ENCODE measurements at regions not wholly inside any gene's neighbourhood (a gene's known extent, or its start where the extent isn't known, plus 50 kb on each side); places are given as distances from the start of the nearest gene placed in this dataset.

DNA sequence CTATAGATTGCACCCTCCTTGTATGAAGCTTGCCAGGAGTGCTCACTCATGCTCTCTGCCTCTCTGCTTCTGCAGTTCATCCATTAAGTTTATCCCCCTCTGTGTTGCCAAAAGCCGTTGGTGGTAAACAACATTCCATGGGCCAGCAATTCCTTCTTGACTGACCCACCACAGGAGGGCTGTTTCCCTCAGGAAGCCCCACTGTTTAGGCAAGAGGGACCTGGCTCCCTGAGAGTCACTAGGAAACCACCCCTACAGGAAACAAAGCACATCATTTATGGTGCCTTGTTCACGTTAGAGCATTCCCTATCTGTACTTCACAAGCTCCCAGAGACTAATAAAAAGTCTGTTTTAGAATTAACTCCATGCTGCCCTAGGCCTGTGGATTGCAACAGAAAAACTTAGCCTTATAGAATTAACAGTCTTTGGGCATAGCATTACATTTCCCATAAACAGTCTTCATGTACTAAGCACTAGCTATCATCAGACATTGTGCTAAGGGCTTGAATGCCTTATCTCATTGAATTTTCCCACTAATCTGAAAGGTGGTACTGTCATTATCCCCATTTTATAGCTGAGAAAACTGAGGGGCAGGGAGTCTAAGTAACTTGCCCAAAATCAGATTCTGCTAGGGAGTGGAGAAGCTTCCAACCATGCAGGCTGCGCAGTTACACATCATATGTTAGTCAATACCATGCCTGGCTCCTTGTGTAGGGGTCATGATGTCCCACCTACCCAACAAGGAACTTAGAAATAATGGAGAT lies 149.9 kb downstream of the SHQ1 start:
- no peak for DNase-seq

DNA sequence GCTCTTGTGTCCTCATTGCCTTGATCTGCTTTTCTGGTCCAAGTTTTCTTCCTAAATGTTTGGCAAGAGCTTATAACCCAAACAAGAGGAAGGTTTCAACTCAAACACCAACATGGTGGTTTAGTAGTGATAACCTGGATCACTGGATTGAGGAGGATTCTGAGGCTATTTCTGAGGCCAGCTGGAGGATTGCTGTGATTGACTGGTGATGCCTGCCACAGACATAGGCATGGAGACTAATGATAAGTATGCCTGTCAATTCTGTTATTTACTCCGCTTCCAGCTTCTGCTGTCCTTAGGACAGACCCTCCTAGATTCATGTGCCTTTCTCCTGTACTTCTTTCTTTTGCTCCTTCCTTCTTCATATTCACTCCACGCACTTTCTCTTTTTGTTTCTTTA lies 150.5 kb downstream of the SHQ1 start:
- ATAC-seq (no peak), DNase-seq (no peak)

More for the DNA sequence above, 149.9 kb downstream of the SHQ1 start:
- no peak for ATAC-seq

DNA sequence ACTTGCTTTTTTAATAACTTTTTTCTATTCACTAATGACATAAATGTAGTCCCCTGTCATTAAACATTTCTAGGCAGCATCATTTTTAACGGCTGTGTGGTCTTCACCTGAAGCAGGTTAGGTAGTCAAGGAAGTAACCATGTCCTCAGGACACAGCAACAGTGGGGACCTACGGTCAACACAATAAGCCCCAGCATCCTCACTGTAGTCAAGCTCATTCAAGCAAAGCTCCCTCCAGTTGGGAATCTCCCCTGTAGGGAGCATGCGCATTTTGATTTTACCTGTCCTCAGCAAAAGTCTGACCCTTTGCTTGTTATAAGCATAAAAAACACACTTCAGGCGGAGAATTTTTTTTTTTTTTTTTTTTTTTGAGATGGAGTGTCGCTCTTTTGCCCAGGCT lies 151.4 kb downstream of the SHQ1 start:
- ATAC-seq: no peak
- no peak for DNase-seq

DNA sequence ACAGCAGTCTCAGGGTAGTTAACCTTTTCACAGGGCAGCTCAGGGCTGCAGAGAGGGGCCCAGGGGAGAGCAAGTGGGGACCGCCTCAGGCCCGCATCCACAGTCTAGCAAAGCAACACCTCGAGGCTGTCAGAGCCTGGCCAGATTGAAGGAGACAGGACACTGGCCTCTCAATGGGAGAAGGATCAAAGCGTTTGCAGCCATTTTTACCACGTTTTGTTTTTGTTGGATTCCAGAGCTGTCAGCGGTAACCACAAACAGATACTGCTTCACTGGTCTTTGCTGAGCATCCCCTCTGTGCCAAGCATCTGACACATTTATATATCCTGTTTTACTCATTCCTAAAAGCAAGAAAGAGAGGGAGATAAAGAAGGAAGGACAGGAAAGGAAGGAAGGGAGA lies 153.8 kb downstream of the SHQ1 start:
- ATAC-seq (no peak), DNase-seq (no peak)

DNA sequence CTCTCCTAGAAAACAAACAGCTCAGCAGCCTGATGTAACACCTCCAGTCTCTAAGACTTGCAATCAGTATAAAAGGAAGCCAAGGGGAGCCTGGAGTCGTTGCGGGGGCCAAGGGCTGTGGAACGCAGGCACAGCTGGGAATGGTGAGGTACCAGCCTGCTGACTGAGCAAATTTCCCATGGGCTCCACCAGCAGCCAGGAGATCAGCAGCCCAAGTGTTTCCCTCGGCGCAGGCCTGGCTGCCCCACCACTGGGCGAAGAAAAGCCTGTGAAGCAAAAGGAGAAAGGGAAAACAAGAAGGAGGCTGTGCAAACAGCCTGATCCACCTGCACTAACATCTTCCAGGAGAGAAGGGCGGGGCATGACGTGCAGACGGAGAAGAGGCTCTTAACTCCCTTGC lies 155.3 kb downstream of the SHQ1 start:
- ATAC-seq (no peak), DNase-seq (no peak)

DNA sequence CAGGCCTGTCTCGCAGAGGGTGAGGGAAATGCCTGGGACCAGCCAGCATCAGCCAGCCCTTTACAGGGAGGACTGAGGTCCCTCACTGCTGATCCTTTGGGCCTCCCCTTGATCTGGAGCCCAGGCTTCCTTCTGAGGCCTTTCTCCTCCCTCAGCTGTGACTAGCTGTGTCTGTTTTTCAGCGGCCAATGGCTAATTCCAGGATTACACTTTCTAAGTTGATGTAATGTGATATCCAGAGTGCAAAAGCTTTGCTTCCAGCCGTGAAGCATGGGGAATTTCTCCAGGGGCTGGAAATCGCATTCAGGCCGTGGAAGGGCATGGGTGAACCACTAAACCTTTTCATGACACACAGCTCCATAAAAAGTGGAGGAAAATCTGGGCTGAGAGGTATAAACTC lies 157.6 kb downstream of the SHQ1 start:
- DNase-seq (no peak), ATAC-seq (no peak)

DNA sequence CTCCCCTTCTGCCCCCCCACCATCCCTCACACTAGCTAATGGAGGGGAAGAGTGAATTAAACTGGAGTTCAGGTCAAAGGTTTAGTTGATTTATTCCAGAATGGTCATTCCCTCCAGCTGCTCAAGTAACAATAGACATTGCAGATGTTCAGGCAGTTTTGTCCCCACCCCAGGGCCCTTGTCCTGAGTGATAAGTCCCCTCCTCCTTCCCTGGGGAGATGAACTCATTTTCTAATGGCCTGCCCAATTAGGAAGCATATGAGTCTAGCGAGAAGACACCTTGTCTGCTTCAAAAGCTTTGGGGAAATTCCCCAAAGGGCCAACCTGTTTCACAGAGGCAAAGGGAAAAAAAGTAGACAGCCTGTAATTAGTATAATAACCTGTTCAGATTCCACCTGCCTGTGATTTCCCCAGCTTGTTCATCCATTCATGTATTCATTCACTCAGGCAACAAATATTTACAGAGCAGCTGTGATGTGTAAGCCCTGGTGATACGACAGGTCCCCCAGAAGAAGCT lies 165.3 kb downstream of the SHQ1 start:
- no peak for DNase-seq
- ATAC-seq: peak; percentile 15

DNA sequence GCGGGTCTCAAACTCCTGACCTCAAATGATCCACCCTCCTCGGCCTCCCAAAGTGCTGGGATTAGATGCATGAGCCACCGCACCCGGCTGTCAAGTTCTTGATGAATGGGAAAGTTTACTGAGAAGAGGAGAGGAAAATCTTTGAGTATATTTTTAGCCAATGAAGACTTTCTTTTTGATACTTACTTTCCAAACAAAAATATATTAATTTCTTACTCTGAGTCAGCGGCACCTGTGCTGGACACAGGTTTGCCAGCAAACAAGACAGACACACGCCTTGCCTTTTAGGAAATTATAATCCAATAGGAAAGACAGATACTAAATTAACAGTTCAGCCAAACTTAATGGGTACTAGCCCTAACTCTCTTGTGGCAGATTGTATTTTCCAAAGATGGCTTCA lies 166.6 kb downstream of the SHQ1 start:
- DNase-seq: no peak
- ATAC-seq: no peak

DNA sequence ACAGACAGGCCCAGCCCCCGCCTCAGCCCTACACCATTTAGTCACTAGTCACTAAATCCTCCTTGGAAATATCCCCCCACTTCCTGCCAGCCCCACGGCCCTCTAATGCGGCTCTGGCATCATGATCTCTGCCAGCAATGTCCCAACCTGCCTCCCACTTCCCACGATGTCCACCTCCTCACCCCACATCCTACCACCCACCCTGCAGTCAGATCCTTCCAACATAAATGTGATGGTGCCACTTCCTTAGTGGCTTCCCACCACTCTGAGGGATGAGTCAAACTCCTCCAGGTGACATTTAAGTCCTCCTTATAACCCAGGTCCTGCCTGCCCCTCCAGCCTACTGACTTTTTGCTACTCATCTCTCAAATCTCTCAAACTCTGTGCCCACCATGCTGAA lies 167.5 kb downstream of the SHQ1 start:
- DNase-seq: no peak
- ATAC-seq: peak; percentile 44

DNA sequence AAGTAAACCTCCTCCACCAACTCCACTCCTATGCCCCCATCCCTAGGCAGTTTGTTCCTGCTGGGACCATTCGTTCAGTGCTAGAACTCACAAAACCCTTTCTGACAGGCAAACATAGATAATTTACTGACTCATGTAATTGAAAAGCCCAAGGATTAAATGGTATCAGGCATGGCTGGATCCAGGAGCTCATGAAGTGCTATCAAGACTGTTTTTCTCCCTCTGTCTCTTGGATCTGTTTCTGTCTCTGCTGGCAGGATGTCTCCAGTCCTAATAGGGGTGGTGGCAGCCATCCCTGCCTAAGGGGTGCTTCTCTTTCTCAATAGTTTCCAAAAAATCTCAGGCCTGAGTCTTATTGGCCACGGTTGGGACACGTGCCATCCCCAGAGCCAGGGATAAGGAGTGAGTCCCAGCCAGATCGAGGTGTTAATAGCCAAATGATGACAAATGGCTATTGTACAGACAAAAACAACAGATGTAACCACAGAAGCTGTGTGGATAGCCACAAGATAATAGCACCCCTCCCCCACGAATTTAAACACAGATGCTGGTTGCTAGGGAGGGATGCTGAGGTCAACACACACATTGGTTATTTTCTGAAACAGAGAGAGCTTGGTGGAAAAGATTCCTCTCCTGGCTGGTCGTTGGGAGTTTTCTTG lies 168.6 kb downstream of the SHQ1 start:
- DNase-seq: no peak
- no peak for ATAC-seq

DNA sequence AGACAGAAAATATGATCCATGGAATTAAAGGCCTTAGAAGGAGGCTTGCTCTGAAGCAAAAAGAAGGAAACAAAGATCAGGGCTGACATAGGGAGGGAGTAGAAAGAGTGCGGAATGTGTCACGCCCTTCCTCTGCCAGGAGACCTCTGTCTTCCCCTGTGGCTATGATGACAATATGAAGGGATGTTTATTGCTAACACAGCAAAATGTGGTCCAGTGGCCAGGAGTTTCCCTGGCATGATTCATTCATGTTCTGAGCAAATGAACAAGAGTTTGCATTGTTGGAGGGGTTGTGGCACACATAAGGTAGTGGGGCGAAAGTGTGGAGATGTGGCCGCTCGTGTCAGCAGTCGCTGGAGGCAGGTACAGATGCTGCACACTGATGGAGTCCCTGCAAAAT lies 169.4 kb downstream of the SHQ1 start:
- peak; percentile 7 for DNase-seq

DNA sequence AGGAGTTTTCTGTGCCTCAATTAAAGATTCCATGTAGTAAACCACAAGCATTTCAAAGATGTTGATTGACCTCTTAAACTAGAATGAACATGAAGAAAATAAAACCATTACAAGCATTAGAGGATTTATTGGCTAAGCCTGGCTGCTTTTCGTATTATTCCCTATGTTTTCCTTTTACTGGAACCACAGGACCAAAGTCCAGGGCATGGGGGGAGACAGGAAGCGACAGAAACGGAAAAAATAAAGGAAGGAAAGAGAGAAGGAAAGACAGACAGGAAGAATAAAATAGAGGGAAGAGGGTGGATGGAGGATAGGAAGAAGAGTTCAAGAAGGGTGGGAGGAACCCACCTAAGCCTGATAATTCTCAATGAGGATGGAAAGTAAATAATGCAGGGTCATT lies 169.9 kb downstream of the SHQ1 start:
- ATAC-seq: no peak
- DNase-seq: no peak

More for the DNA sequence above, 169.4 kb downstream of the SHQ1 start:
- ATAC-seq: peak; percentile 41

DNA sequence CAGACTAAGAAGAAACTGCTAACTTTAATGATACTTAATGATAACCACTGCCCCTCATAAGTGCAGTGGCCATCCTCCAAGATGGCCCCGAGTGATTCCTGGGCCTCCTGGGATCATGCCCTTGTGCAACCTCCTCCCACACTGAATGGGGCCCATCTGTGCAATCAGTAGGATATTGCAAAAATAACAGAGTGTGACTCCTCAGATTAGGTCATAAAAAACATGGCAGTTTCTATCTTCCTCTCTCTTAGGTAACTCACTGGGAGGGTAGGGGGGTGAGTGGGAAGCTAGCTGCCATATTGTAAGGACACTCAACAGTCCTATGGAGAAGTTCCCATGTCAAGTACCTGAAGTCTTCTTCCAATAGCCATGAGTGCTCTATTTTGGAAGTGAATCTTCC lies 173.0 kb downstream of the SHQ1 start:
- ATAC-seq (no peak), DNase-seq (no peak)

DNA sequence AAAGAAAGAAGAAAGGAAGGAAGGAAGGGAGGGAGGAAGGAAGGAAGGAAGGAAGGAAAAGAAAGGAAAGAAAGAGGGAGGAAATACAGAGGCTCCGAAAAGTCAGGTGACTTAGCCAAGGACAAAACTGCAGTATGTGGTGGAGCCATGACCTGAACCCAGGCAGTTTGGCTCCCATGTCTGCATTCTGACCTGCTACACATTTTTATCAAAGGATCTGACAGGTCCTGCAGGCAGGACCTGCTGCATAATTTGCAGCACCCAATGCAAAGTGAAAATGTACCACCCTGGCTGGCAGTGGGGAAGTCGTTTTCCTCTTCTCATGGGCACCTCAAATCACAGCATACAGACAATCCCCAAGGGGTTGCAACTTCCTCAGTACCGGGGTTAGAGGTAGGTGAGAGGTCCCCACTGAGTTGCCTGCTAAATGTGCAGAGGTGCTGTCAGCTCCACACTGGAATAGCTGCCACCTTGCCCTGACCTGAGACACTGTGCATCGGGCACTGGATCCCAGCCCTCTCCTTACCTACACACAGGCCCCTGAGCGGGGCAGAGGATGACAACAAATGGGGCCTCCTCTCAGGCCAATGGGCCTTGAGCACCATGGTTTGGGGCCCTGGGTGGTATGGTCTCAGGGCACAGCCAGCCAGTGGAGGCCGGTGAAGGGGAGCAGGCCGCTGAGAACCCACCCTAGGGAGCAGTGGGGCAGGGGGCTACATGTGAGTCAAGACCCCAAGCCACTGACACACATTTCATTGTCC lies 175.1 kb downstream of the SHQ1 start:
- ATAC-seq (peak; percentile 23), DNase-seq (no peak)

DNA sequence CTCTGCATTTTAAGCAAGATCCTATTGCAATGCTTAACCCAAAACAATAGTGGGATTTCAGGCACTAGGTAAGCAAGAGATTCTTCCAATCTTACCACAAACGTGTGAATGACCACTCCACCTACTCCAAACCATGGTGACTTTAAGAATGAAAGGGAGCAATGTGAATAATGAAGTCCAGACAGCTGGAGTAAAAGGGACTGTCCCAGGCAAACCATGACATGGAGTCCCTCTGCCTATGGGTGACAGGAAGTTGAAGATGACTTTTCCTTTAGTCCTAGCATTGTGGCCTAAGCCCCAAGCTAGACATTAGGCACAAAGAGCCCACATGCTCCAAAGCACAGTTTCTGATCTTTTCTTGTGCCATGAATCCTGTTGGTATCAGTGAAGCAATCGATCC lies 179.0 kb downstream of the SHQ1 start:
- ATAC-seq: peak; percentile 33
- no peak for DNase-seq

DNA sequence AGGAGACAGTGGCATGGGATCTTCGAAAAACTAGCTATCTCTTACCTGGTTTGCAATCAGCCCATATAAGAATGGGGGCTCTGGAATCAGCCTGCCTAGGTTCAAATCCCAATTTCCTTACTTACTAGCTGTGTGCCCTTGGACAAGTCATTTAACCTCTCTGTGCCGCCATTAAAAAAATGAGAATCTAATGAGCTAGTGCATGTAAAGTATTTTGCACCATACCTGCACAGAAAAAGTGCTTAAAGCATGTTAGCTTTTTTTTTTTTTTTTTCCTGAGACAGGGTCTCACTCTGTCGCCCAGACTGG lies 181.8 kb downstream of the SHQ1 start:
- no peak for ATAC-seq
- DNase-seq: no peak

DNA sequence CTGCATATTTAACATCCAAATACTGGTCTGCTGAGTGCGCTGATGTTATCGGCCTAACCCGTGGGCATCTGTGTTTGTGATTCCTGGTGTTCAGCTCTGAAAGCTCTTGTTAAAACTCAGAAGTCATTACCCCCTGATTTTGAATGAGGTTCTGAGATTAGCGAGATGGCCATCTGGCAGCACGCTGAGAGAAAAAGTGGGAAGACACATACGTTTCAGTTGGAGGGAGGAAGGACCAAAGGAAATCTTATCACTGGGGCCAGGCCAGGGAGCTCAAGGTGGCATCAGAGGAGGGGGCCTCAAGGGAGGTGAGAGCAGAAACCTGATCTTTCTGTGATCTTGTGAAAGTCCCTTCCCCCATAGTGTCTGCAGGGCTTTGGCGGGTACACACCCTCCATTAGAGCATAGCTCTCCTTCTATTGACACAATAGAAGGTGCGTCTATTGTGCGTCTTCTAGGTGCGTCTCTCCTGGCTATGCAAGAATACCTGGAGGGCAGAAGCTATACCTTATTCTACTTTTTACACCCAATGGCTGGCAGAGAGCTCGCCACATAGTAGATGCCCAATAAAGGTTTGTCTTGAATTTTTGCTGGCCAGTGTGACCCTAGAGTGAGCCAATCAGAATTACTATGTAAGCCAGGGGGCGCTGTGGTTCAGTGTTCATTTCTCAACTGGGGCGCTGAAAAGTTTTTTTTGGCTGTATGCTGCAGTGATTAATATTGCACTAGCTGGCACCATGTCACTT lies 182.4 kb downstream of the SHQ1 start:
- DNase-seq (peak; percentile 68), ATAC-seq (peak; percentile 40)

DNA sequence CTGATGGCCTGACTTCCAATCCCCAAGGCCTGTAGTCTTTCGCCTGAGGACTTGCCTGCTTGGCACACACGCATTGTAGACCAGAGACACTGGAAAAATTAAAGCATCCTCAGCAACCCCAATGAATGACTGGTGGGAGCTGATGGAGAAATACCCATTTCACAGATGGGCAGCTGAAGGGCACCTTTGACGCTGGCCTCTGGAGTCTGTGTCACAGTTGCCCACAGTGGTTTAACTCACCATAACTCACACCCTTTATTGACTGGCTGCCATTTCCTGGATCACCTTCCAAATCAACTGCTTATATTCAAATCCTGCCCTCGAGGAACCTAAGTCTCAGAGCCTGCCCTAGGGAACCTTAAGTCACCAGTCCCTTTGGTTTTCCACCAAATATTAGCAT lies 183.1 kb downstream of the SHQ1 start:
- ATAC-seq: no peak
- no peak for DNase-seq

DNA sequence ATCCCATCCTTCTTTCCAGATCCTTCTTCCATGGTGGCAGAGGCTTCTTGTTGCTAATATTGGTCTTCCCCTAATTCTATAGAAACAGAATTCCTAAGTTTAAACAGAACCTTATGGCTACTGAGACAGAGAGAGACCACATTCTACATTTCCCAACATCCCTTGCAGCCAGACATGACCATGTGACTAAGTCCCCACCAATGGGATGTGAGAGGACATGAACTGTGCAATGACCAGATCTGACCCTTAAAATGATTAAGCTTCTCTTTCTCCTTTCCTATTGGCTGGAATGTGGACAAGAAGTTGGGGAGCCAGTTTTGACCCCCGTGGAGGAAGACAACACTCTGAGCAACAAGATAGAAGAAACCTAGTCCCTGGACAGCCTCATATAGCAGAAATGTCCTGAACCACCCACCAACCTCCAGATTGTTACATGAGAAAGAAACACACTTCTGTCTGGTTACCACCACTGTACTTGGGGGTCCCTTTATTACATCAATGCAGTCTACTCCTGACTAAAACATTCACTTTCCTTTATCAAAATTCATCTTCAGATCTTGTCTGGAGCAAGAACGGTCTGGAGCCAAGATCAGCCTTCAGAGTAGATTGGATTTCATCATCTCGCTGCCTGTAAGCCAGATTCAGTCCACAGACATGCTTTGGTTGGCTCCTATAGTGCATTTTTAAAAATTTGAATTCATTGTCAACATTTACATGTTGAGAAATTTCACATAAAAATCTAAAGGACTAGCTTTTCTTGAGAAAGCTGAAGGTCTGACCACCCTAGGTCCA lies 183.9 kb downstream of the SHQ1 start:
- no peak for ATAC-seq
- DNase-seq: no peak

DNA sequence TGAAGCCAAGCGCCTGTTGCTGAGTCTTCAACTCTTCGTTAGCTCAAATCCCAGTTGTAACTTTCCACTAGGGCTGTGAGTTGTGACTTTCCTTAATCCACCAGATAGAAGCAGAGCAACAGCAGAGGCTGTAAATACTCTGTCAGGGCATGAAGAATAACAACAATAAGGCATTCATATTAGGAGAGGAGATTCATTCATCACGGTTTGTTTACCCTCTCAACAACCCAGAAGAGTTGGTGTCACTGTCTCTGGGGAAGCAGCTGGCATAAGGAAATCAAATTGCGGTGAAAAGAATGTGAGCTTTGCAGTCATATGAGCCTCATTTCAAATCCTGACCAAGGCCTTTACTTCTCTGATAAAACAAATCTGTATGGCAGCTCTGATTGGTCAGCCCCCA lies 184.8 kb downstream of the SHQ1 start:
- no peak for ATAC-seq

DNA sequence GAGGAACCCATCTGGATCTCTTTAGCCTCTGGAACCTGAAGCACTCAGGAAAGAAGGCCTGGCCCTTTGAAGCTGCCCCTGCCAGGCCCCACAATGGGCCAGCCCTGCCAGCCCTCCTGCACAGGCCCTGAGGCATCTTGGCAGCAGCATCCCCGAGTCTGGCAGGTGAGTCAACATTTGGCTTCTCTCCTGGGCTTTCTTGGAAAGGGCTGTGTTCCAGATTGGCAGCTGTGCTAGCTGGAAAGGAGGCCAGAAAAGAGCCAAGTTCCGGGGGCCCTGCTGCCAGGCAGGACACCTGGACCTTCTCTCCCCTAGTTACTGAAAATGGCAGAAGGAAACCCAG lies 187.2 kb downstream of the SHQ1 start:
- DNase-seq (no peak), ATAC-seq (no peak)

More for the DNA sequence above, 184.8 kb downstream of the SHQ1 start:
- DNase-seq: no peak
